ENCODE measurements at regions not wholly inside any gene's neighbourhood (a gene's known extent, or its start where the extent isn't known, plus 50 kb on each side); places are given as distances from the start of the nearest gene placed in this dataset.

GRCh38 chr9:107969141-107969540 is 479.6 kb upstream of the KLF4 start:
- DNase-seq (ENCODE audit: low read depth, low spot score), result no peak

GRCh38 chr9:107963246-107963645 is 473.7 kb upstream of the KLF4 start:
- no peak for DNase-seq (ENCODE audit: low read depth, low spot score)

GRCh38 chr9:107960916-107961315 is 471.3 kb upstream of the KLF4 start:
- DNase-seq (ENCODE audit: low read depth, low spot score), result no peak

GRCh38 chr9:107954312-107954711 is 464.7 kb upstream of the KLF4 start:
- DNase-seq (ENCODE audit: low read depth, low spot score), result no peak

- no peak for DNase-seq (ENCODE audit: low read depth, low spot score)
These were observed 464.1 kb upstream of the KLF4 start for GRCh38 chr9:107953556-107954125.

- DNase-seq (ENCODE audit: low read depth, low spot score), result no peak
These were observed 463.2 kb upstream of the KLF4 start for GRCh38 chr9:107952773-107953172.

- no peak for DNase-seq (ENCODE audit: low read depth, low spot score)
These were observed 461.9 kb upstream of the KLF4 start for GRCh38 chr9:107951511-107951910.

- no peak for DNase-seq (ENCODE audit: low read depth, low spot score)
These were observed 459.5 kb upstream of the KLF4 start for GRCh38 chr9:107949061-107949460.

GRCh38 chr9:107948601-107949000 is 459.0 kb upstream of the KLF4 start:
- DNase-seq (ENCODE audit: low read depth, low spot score), result no peak

GRCh38 chr9:107948086-107948485 is 458.5 kb upstream of the KLF4 start:
- no peak for DNase-seq (ENCODE audit: low read depth, low spot score)

- DNase-seq (ENCODE audit: low read depth, low spot score), result no peak
These were observed 457.0 kb upstream of the KLF4 start for GRCh38 chr9:107946364-107947141.

GRCh38 chr9:107945961-107946360 is 456.4 kb upstream of the KLF4 start:
- no peak for DNase-seq (ENCODE audit: low read depth, low spot score)

GRCh38 chr9:107945493-107945892 is 455.9 kb upstream of the KLF4 start:
- no peak for DNase-seq (ENCODE audit: low read depth, low spot score)

GRCh38 chr9:107944387-107944786 is 454.8 kb upstream of the KLF4 start:
- DNase-seq (ENCODE audit: low read depth, low spot score), result no peak

GRCh38 chr9:107943901-107944300 is 454.3 kb upstream of the KLF4 start:
- DNase-seq (ENCODE audit: low read depth, low spot score), result no peak

- no peak for DNase-seq (ENCODE audit: low read depth, low spot score)
These were observed 453.3 kb upstream of the KLF4 start for GRCh38 chr9:107942856-107943255.

GRCh38 chr9:107942291-107942690 is 452.7 kb upstream of the KLF4 start:
- no peak for DNase-seq (ENCODE audit: low read depth, low spot score)

- DNase-seq (ENCODE audit: low read depth, low spot score), result no peak
These were observed 451.3 kb upstream of the KLF4 start for GRCh38 chr9:107940616-107941595.

GRCh38 chr9:107938801-107939386 is 449.3 kb upstream of the KLF4 start:
- no peak for DNase-seq (ENCODE audit: low read depth, low spot score)

- DNase-seq (ENCODE audit: low read depth, low spot score), result no peak
These were observed 446.4 kb upstream of the KLF4 start for GRCh38 chr9:107935931-107936330.

GRCh38 chr9:107933516-107933915 is 443.9 kb upstream of the KLF4 start:
- DNase-seq (ENCODE audit: low read depth, low spot score), result no peak

GRCh38 chr9:107933097-107933496 is 443.5 kb upstream of the KLF4 start:
- no peak for DNase-seq (ENCODE audit: low read depth, low spot score)
